OCI-LY7 (cell line): ENCODE measurements at regions not wholly inside any gene's neighbourhood (a gene's known extent, or its start where the extent isn't known, plus 50 kb on each side); places are given as distances from the start of the nearest gene placed in this dataset.

ENCODE experiments used
- BruUV-seq: library from RNA; stranded (reverse); fragments of 400-500 nt; replicated peaks from 2 replicates; lab custom pipeline; 2021; lab: Mats Ljungman, UMichigan
- CTCF ChIA-PET: fragments of 300-600 bp; sonication (Branson Sonifier 250); formaldehyde crosslinking; loops from one replicate; lab custom pipeline; 2022; ENCODE audit warnings: antibody characterized with exemption; ENCODE audit not compliant: unreplicated experiment; lab: Charles Lee
- POLR2A ChIA-PET: fragments of 300-600 bp; sonication (Branson Sonifier 250); formaldehyde crosslinking; loops from one replicate; lab custom pipeline; 2022; ENCODE audit warnings: antibody characterized with exemption; lab: Charles Lee
- DNase-seq: peaks from one replicate; pipeline ENCODE4 v3.0.0-alpha.2; 2015; ENCODE audit warnings: low spot score
- H2AFZ ChIP-seq: fragments of 200-600 bp; sonication (generic), shearing (Covaris generic); 2 replicates; pipeline ENCODE4 v1.6.1; 2014; ENCODE audit warnings: mild to moderate bottlenecking, antibody characterized with exemption, low read length, moderate library complexity
- H3K27ac ChIP-seq: fragments of 200-600 bp; sonication (generic); 2 replicates; pipeline ENCODE4 v1.5.1; 2014; ENCODE audit warnings: mixed run types, low read depth, mild to moderate bottlenecking, moderate library complexity, low read length, inconsistent platforms; ENCODE audit not compliant: poor library complexity, severe bottlenecking
- H3K36me3 ChIP-seq: fragments of 200-600 bp; sonication (generic); 2 replicates; pipeline ENCODE4 v1.6.1; 2014; ENCODE audit warnings: mild to moderate bottlenecking, antibody characterized with exemption, low read length, moderate library complexity, mixed read lengths; ENCODE audit not compliant: insufficient read depth
- H3K4me1 ChIP-seq: fragments of 200-600 bp; sonication (generic); 2 replicates; pipeline ENCODE4 v1.5.1; 2014; ENCODE audit warnings: mild to moderate bottlenecking, low read length; ENCODE audit not compliant: insufficient read depth, poor library complexity, severe bottlenecking
- H3K4me2 ChIP-seq: fragments of 200-600 bp; sonication (generic); 2 replicates; pipeline ENCODE4 v1.6.1; 2014; ENCODE audit warnings: mild to moderate bottlenecking, low read length
- H3K4me3 ChIP-seq: fragments of 200-600 bp; sonication (generic); 2 replicates; pipeline ENCODE4 v1.5.1; 2014; ENCODE audit warnings: mild to moderate bottlenecking, low read depth, low read length; ENCODE audit not compliant: poor library complexity, severe bottlenecking
- H3K79me2 ChIP-seq: fragments of 200-600 bp; sonication (generic); 2 replicates; pipeline ENCODE4 v1.6.1; 2016; ENCODE audit warnings: low read depth, mild to moderate bottlenecking, low read length, moderate library complexity, mixed read lengths; ENCODE audit not compliant: insufficient read depth
- H3K9me2 ChIP-seq: fragments of 200-600 bp; sonication (generic); 2 replicates; pipeline ENCODE4 v1.6.1; 2016; ENCODE audit warnings: mild to moderate bottlenecking, low read length, mixed read lengths; ENCODE audit not compliant: insufficient read depth
- H3K9me3 ChIP-seq: fragments of 200-600 bp; sonication (generic); 2 replicates; pipeline ENCODE4 v1.6.1; 2014; ENCODE audit warnings: mild to moderate bottlenecking, mixed run types, low read length, mixed read lengths
- H4K20me1 ChIP-seq: fragments of 200-600 bp; sonication (generic); 2 replicates; pipeline ENCODE4 v1.6.1; 2014; ENCODE audit warnings: mild to moderate bottlenecking, antibody characterized with exemption, low read length, moderate library complexity, mixed read lengths; ENCODE audit not compliant: insufficient read depth
- CTCF ChIP-seq: fragments of 200-600 bp; sonication (generic); conservative IDR thresholded peaks from 2 replicates; pipeline ENCODE4 v1.5.1; 2014; ENCODE audit warnings: mild to moderate bottlenecking, antibody characterized with exemption, low read length, moderate library complexity, mixed read lengths
- EZH2phosphoT487 ChIP-seq: fragments of 200-600 bp; sonication (generic); IDR thresholded peaks from 2 replicates; pipeline ENCODE4 v1.6.1; 2018; ENCODE audit warnings: low read depth, borderline replicate concordance, mild to moderate bottlenecking, mixed run types, antibody characterized with exemption, low read length, moderate library complexity, mixed read lengths
- intact Hi-C: fragments of 100-400 bp; cut with micrococcal nuclease; formaldehyde crosslinking; loops from one replicate; pipeline ENCODE4 v1.10.0; 2022; ENCODE audit not compliant: unreplicated experiment

GRCh38 chrX:112147206-112147605 lies 64.6 kb upstream of the TRPC5 start:
- BruUV-seq = no TSS peak
- Histone ChIP-seq H3K4me3 (no peak overlapping the region), H3K4me1 (no peaks in the 10 kb centered on the region), H3K9me3 (no peaks in the 10 kb centered on the region), H3K4me2 (no peak overlapping the region), H2AFZ (no peak overlapping the region), H4K20me1 (no peaks in the 10 kb centered on the region), H3K79me2 (no peaks in the 10 kb centered on the region), H3K9me2 (no peaks in the 10 kb centered on the region), H3K27ac (no peak overlapping the region), H3K36me3 (no peaks in the 10 kb centered on the region)
- peak; percentile 2 for DNase-seq
- intact Hi-C loops = no loop called here
- ChIA-PET CTCF (no interaction called here), POLR2A (no interaction called here)
- TF ChIP-seq EZH2phosphoT487 (no peak), CTCF (peak; percentile 47; the same call in 1 of the 2 replicates)

- H3K27ac ChIP-seq = no peak overlapping the region
- intact Hi-C loops = no loop called here
- H3K4me1 ChIP-seq = no peaks in the 10 kb centered on the region
- BruUV-seq = no TSS peak
- H3K4me2 ChIP-seq = no peak overlapping the region
- ChIA-PET CTCF (no interaction called here), POLR2A (no interaction called here)
- H3K9me3 ChIP-seq = no peaks in the 10 kb centered on the region
- TF ChIP-seq EZH2phosphoT487 = no peak
- no peak for TF ChIP-seq CTCF
- H3K79me2 ChIP-seq = no peaks in the 10 kb centered on the region
- no peak for DNase-seq
- H4K20me1 ChIP-seq = no peaks in the 10 kb centered on the region
- H2AFZ ChIP-seq = no peak overlapping the region
- no peak overlapping the region for H3K4me3 ChIP-seq
- no peaks in the 10 kb centered on the region for H3K9me2 ChIP-seq
- H3K36me3 ChIP-seq = no peaks in the 10 kb centered on the region
Observed at GRCh38 chrX:112137276-112137675, 54.7 kb upstream of the TRPC5 start.
